Activated T-cell treated with anti-CD3 and anti-CD28 coated beads for 48 hours (primary cell): ENCODE measurements at regions not wholly inside any gene's neighbourhood (a gene's known extent, or its start where the extent isn't known, plus 50 kb on each side); places are given as distances from the start of the nearest gene placed in this dataset.

ENCODE experiments used
- DNase-seq: peaks from one replicate; pipeline ENCODE4 v3.0.0-alpha.2; 2020; ENCODE audit warnings: low read depth

DNA sequence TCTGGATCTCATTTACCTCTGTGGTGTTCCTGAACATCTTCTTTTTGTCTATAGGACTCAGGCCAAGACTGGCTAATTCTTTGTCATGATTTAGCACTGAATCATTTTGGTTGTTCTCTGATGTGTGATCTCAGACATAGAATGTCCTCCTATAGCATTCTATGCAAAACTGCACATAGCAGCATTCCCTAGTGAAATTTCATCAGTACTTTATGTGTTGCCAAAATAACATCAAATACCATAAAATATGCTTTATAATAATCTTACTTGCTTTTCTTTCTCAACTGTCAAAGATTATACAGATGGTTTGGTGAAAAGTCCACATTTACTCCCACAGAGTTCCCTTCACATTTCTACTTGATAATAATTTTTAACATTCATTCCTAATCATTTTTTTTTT lies 115.7 kb upstream of the MPDZ start:
- DNase-seq = no peak

DNA sequence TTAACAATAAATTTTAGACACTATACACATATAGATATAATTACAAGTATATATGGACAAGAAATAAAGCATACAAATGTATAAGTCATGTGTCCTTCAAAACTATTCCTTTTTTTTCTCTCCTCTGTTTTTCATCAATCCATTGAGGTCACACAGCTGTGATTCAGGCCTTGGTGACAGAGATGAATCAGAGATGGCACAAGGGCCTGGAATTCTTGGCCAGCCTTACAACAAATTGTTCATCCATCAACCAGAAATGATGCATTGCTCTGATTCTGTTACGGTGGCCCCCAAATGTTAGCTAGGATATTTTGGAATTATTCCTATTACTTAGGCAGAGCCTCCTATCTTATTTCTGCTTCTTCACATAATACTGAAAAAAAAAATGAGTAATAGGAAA lies 108.7 kb upstream of the MPDZ start:
- no peak for DNase-seq

DNA sequence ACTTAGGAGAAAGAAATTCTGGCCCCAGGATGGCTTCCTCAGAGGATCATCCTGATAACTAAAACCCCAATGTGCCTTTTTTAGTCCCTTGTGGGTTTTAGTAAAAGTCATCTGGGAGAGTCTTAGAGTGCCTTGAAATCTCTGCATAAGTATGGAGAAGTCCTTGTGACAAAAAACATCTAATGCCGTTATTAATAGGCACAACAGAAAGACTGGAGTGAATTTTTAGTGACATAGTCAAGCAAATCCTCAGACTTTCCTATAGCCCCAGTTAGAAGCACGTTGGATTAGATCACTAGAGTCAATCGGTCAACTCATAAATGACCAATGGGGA lies 108.2 kb upstream of the MPDZ start:
- DNase-seq = no peak

DNA sequence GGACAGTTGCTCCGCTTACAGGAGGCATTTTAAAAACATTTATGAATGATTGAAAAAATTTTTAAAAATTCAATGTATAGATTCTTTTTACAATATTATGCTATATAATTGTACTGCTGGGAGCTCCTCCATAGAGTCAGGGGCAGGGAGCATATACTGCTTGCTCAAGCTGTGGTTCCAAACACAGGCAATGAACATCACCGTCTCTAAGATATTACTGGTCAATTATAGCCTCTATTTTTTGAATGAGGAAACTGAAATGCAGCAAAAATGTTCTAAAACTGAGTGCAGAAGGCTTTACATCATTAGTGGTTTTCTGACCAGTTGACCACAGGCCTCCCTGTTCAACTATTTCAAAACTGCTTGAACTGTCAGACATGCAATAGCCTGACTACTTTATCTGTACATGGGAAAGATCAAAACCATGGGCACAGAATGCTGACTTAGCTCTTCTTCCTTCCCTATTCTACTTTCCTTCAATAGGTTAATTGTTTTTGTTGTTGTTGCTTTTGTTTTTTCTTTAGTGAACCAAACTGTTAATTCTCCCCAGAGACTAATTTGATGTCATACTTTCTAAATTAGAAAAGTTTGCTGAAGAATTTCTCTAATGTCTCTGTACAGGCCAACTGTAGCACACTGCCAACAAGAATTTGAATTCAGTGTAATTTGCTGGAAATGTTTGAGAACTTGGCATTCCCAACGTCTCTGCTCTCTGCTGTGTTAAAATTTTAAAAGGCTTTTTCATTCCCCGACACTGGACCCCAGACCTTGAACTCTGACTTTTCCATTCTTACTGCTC lies 107.6 kb upstream of the MPDZ start:
- DNase-seq = no peak

DNA sequence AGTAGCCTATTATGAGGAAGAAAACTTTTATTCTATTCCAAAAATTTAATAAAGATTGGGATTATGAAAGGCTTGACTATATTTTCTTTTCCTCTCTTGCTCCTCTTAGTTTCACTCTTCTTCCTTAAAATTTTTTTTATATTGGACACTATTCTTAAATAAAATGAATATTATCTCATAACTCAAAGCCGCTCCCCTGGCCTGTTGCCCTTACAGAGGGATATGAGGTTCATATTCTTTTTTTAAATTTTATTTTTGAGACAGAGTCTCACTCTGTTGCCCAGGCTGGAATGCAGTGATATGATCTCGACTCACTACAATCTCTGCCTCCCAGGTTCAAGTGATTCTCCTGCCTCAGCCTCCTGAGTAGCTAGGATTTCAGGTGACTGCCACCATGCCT lies 106.8 kb upstream of the MPDZ start:
- DNase-seq = no peak

DNA sequence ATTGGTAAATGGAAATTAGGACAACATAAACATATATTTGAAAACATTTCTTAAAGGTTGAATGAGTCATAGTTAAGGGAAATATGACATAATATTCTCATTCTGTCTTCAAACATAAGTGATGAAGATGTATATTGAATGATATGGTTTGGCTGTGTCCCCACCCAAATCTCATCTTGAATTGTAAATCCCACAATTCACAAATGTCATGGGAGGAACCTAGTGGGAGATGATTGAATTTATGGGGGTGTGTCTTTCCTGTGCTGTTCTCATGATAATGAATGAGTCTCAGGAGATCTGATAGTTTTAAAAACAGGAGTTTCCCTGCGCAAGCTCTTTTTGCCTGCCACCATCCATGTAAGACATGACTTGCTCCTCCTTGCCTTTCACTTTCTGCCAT lies 104.4 kb upstream of the MPDZ start:
- DNase-seq = no peak

DNA sequence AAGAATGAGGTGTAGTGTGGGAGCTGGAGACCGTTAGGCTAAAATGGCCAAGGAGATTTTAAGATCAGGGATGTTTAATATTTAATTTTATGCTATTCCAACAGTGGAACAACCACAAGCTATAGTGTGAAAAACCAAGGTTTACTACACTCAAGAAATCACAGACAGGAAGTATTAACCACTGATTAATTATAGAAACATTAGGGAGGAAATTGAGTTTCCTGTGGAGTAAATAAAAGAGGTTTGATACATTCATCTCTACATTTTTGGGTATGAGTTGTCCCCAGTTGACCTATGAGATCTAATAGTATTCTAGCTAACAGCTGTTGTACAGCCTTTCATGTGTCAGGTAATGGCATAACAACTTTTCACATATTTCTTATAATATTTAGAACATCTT lies 103.7 kb upstream of the MPDZ start:
- DNase-seq = no peak

DNA sequence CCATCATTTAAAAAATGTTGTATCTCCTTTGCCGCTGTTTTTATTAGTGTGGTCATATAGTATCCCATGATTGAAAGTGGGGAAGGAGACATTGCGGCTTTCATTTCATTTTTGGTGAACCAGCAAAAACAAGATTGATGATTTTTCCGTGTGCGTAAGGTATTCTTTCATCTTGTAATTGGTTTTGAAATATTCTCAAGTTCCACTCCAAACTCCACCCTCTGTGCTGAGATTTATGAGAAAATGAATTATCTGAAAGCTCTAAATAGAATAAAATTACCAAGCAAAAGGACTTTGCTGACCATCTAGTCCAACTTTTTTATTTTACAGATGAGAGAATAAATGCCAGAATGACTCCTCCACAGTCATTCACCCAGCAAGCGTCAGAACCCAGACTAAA lies 103.1 kb upstream of the MPDZ start:
- no peak for DNase-seq

DNA sequence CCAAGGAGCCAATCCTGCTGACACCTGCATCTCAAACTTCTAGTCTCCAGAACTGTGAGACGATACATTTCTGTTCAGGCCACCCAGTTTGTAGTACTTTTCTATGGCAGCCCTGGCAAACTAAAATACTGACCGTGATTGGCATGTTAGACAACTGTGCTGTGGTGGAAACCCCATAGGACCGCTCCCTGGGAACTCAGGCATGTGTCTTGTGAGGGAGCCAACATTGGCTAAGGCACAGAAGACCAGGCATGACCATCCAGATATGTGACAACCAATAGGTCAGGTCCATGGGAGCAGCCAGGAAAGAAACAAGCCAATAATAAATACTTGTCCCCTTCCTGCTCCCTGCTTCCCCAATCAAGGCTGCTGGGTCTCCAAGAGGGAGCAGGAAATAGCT lies 101.4 kb upstream of the MPDZ start:
- no peak for DNase-seq

DNA sequence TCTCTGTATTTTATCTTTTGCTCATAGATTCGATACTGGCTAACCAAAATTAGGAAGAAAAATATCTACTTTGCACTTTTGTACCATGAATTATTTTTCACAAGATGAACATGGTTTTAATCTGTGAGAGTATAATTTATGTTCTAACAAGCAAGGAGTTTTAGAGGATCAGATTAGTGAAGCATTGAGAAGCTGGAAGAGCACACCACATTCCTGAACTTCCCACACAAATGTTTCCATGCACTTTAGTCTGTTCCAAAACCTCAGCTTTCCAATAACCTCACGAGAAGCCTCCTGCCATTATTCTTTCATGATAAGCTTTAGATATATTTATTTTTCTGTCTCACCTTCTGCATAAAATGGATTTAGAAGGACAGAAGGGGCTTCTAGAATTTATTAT lies 98.7 kb upstream of the MPDZ start:
- DNase-seq = no peak

DNA sequence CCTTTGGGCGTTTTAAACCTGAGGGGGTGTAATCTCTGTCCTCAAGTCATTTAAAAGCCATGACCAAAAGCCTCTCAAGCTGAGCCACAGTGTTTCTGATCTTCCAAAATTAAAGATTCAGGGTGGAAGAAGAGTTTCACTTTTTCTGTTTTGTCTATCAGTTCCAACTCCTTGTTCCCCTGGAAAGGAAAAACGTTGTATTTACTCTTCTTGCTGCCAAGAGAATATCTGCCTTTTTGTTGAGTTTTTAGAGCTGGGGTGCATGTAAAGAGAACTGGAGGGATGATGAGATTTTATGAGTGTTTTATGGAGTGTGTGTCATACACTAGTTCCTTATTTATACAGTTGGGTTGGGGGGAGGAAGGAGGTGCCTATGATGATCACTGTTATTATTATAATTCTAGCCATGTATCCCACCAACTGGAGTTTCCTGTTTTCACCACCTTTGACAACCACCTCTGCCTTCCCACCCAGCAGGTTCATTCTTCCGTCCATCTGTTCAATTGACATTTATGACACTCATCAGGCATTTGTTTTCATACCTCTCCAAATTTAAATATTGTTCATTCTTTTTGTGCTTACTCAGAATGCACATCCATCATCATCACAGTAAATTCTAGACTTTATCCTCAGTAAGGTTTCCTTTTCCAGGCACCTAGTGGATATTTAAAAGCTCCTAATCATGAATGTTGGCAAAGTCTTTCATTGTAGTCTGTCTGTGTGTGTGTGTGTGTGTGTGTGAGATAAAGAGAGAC lies 97.9 kb upstream of the MPDZ start:
- no peak for DNase-seq

DNA sequence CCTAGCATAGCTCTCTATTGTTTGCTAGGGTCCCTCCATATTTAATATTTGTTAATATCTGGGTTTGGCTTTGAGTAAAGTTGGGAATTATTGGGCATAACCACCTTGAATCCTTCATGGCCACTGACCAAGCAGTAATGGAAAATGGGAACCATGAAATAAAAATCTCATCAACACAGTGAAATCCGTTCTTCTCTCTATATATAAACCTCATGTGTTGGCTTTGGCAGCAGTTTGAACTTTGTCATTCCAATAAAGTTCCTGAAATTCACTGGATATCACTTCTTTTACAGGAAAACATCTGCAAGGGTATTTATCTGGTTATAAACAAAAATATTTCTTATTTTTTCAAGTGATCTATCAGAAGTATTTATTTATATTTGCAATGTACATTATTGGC lies 93.0 kb upstream of the MPDZ start:
- no peak for DNase-seq

DNA sequence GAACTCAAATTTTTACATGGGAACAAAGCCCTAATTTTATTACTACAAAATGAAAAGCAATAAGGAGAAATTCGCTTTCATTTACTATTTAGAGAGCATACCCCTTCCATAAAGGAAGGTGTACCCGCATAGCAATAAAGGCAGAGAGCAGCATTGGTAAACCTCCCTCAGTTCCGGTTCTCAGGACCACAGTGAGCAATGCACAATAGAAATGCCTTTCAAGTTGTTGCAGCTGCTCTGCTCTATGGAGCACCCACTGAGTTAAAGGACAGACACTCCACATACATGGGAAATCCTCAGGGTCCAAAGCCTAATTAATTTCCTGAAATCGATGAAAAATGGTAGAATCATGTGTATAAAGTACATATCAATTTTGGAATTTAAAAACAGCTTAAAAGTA lies 89.9 kb upstream of the MPDZ start:
- no peak for DNase-seq

DNA sequence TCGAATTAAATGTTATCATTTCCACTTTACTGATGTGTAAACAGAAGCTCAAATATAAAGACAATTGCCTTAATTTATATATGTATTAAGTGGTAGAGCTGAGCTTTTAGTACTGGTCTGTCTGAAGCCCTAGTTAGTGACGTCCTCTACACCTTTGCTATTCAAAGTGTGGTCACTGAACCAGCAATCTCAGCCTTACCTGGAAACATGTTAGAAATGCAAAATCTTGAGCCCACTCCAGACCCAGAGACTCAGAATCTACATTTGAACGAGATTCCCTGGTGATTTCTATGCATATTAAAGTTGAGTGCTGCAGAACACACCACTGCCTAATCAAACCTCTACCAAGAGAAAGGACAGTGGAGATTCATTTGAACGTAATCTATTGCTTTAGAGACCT lies 88.3 kb upstream of the MPDZ start:
- DNase-seq = no peak

DNA sequence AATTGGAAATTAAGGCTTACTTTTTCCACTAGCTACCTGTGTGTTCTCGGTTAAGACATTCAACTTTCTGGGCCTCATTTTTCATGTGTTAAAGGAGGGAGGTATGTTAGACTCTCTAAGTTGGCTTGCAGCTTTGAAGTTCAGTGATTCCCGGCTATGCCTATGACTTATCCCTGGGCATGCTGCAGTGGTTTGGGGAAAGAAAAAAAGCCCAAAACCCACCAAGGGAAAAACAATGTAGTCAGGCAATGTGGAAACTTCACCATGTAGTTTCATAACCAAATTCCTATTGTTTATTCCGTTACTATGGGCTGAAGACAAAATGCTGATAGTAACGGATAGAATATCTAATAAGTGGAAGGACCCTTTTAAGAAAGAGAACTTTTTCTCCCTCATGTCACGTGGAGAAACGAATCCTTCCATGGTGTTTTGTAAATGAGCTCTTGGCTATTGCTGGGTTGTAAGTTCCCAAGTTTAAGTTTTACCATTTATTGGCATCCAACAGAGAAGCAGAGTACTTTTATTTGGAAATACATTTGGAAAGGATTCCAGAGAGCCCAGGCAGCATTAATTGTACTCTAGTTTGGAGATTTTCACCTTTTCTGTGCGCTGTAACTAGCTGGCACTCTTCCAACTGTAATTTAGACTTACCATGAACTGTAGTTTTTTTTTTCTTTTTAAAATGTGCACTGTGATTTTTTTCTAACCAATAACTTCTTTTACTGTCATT lies 84.9 kb upstream of the MPDZ start:
- no peak for DNase-seq

DNA sequence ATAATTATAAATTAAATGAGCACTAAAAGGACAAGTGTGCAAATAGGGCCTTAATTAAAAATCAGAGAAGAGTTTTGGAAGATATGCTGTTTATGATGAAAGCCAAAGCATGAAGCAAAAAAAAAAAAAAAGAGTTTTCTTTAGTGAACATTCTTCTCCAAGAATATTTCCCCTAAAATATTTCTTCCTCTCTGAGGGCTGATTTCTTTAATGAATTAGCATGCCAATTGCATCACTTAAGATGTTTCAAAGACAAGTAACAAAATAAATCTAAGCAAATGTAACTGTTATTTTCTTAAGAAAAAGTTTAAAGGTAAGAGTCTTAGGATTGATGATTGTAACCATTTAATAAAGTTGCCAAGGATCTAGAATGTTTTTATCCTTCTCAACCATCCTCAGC lies 81.6 kb upstream of the MPDZ start:
- no peak for DNase-seq

DNA sequence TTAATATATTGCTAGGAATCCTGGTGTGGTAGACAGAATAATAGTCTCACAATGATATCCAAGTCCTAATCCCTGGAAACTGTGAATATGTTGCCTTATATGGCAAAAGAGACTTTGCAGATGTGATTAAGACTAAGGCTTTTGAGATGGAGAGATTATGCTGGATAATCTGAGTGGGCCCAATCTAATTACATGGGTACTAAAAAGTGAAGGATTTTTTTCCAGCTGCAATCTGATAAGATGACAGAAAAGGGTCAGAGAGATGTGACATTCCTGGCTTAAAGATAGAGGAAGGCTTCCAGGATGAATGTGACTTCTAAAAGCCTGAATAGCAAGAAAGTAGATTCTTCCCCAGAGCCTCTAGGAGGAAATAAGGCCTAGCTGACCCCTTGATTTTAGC lies 80.7 kb upstream of the MPDZ start:
- no peak for DNase-seq

DNA sequence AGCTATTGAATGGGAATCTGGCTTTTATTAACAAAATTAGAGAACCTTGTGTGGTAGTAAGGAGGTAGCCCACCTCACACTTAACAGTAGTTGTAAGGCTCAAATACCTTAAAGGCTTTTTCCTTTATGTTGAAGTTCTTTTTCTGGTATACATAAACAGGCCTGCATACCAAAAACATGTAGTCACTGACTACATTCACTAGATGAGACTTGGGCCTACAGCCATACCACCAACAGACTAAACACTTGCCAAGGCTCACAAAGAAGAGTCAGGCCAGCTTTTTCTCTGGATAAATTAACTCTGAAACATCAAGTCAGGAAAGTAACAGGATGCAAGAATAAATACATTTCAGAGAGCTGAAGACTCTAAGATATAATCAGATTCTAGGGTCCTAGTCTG lies 78.6 kb upstream of the MPDZ start:
- no peak for DNase-seq

DNA sequence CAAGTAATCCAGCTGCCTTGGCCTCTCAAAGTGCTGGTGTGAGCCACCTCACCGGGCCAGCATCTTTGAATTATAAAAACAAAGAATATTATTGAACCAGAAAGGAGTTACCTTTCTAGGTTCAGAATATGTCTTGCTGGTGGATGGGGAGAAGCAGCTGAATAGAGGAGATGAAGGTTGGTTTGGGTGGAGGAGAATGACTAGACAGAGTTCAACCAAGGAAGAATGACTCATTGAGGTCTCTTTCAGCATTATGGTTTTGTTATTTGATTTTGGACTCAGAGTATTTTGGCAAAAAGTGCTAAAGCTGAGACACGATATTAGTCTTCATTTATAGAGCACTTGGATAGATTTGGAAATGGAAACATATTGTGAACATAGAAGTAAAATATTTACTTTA lies 75.2 kb upstream of the MPDZ start:
- DNase-seq = no peak

DNA sequence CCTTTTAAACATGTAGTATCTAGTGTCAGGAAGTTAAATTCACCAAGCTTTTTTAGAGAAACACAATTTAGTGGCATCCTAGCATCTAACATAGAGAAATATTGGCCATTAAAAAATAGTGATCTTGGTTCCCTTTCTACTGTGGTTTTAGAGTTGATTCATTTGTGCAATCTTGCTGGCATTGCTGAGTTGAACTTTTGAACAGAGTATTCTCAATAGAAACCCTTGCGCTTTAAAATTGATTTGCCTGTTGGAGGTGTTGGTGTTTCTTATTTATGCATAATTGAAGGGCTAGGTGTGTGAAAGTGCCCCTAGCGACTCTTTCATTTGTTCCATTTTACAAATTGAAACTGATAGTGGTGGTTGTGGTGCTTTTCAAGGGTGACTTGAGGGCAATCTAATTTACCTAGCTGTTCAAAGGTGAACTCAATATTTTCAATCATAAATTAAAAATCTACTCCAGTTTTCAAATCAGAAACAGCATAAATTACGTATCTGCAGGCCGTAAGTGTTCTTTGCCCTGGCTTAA lies 73.0 kb upstream of the MPDZ start:
- no peak for DNase-seq

DNA sequence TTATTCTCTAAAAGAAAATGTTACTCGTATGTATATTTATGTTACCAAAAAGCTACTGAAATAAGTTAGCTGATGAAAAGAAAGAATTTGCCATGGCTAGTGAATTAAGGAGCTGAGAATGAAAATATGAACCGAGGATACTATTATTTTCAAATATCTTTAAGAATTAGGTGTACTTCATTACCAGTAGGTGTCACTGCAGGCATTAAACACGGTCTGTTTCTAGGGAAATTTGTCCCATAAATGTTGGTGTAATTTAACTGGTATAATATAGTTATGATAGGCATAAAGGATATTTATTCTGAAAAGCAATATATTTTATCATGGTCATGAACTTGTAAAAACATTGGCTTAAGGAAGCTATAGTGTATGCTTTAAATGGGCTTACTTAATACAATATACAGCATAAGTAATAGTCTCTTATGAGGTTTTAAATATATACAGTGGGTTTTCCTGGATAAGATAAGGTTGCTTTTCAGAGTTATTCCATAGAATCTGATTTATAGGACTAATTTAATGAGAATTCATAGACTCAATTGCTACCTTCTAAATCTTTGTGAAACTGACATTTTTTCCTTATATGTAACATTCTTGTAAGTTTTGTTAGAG lies 72.4 kb upstream of the MPDZ start:
- DNase-seq = no peak

DNA sequence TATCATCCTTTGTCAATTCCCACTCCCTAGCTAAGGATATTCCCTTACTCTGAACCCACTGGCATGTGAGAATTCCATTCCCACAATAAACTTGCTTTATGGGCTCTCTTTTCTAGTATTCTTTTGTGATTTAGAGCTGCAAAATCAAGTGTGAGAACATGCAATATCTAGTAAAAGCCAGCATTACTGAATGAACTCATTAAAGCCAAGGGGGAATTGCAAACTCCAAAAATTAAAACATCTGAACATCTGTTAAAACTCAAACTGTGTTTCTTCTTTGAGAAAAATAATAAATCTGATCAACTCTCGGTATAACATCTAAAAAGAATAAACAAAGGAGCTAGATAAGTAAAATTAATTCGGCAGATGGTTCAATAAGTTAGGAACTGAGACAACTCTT lies 53.1 kb upstream of the MPDZ start:
- DNase-seq = no peak

DNA sequence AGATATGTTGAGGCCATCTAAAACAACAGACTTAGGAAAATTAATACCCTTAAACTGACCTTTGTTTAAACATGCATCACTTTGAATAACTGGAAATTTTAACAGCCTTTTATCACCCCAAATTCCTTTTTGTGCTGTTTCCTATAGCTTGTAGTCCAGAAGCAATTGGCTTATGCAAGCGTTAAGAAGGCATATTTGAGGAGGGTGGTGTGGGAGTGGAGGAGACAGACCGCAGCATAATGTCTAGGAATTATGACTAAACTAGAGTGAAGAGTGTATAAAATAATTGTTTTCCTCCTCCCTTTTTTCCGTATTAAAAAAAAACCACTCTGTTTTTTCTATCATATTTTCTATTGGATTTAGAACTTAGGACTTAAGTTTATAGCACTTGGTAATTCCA lies 51.8 kb upstream of the MPDZ start:
- DNase-seq = no peak
